HG03135 (cell line): ENCODE measurements at regions not wholly inside any gene's neighbourhood (a gene's known extent, or its start where the extent isn't known, plus 50 kb on each side); places are given as distances from the start of the nearest gene placed in this dataset.

Experiments
- ATAC-seq: cut with Tn5 transposase; IDR thresholded peaks from one replicate; pipeline ENCODE4 v1.9.1; 2021; ENCODE audit warnings: mild to moderate bottlenecking, moderate library complexity; ENCODE audit not compliant: unreplicated experiment

- ATAC-seq, result no peak
Measured at GRCh38 chr18:66682855-66683322, 79.0 kb upstream of the CDH19 start.

- no peak for ATAC-seq
Measured at GRCh38 chr18:66676699-66677098, 72.8 kb upstream of the CDH19 start.

- no peak for ATAC-seq
Measured at GRCh38 chr18:66674286-66674685, 70.4 kb upstream of the CDH19 start.

- ATAC-seq, result no peak
Measured at GRCh38 chr18:66668706-66669105, 64.8 kb upstream of the CDH19 start.

GRCh38 chr18:66662632-66663031, 58.7 kb upstream of the CDH19 start:
- ATAC-seq, result no peak

- ATAC-seq, result no peak
Measured at GRCh38 chr18:66655407-66655806, 51.5 kb upstream of the CDH19 start.
